ENCODE measurements at regions not wholly inside any gene's neighbourhood (a gene's known extent, or its start where the extent isn't known, plus 50 kb on each side); places are given as distances from the start of the nearest gene placed in this dataset.
"Not testable (repeated sequence)": the region's sequence is repeated elsewhere in the genome, so short reads cannot be mapped to it uniquely, and the experiment has no call there.

DNA sequence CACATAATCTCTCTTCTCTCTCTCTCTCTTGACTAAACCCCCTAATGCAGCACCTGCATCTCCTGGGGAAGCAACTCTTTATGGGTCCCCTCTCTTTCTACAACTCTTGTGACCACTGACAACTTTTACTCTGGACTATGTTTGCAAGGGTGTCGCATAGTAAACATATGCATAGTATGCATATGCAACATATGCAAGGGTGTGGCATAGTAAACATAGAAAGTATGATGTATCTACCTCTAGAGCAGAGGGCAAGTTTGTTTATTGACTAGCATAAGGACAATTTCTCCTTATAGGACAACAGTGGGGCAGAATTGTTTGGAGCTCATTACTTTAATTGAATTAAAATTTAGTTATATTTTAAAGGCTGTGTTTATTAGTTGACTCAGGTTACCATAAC lies 462.5 kb downstream of the AMY1C start:
- Histone ChIP-seq H3K27me3 (ENCODE audit: control insufficient read depth, insufficient read depth, low read length) (no peaks in the 10 kb centered on the region), H3K36me3 (ENCODE audit: control insufficient read depth, insufficient read depth, low read length) (no peaks in the 10 kb centered on the region), H3K4me3 (ENCODE audit: low read depth, low read length) (no peak overlapping the region)
- DNase-seq (ENCODE audit: low read depth): no peak
- TF ChIP-seq, protein P1, sequence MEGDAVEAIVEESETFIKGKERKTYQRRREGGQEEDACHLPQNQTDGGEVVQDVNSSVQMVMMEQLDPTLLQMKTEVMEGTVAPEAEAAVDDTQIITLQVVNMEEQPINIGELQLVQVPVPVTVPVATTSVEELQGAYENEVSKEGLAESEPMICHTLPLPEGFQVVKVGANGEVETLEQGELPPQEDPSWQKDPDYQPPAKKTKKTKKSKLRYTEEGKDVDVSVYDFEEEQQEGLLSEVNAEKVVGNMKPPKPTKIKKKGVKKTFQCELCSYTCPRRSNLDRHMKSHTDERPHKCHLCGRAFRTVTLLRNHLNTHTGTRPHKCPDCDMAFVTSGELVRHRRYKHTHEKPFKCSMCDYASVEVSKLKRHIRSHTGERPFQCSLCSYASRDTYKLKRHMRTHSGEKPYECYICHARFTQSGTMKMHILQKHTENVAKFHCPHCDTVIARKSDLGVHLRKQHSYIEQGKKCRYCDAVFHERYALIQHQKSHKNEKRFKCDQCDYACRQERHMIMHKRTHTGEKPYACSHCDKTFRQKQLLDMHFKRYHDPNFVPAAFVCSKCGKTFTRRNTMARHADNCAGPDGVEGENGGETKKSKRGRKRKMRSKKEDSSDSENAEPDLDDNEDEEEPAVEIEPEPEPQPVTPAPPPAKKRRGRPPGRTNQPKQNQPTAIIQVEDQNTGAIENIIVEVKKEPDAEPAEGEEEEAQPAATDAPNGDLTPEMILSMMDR (IDR thresholded peaks at IDR 0.05; ENCODE audit: insufficient read depth, low read length, poor library complexity, severe bottlenecking): no peak

DNA sequence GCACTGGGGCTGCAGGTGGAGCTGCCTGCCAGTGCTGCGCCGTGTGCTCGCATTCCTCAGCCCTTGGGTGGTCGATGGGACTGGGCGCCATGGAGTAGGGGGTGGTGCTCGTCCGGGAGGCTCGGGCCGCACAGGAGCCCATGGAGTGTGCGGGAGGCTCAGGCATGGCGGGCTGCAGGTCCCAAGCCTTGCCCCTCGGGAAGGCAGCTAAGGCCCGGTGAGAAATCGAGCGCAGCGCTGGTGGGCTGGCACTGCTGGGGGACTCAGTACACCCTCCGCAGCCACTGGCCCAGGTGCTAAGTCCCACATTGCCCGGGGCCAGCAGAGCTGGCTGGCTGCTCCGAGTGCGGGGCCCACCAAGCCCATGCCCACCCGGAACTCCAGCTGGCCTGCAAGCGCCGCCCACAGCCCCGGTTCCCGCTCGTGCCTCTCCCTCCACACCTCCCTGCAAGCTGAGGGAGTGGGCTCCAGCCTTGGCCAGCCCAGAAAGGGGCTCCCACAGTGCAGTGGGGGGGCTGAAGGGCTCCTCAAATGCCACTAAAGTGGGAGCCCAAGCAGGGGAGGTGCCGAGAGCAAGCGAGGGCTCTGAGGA lies 467.8 kb downstream of the AMY1C start:
- H3K4me3 ChIP-seq (ENCODE audit: low read depth, low read length); DNase-seq (ENCODE audit: low read depth); H3K27me3 ChIP-seq (ENCODE audit: control insufficient read depth, insufficient read depth, low read length); H3K36me3 ChIP-seq (ENCODE audit: control insufficient read depth, insufficient read depth, low read length): not testable (repeated sequence)

DNA sequence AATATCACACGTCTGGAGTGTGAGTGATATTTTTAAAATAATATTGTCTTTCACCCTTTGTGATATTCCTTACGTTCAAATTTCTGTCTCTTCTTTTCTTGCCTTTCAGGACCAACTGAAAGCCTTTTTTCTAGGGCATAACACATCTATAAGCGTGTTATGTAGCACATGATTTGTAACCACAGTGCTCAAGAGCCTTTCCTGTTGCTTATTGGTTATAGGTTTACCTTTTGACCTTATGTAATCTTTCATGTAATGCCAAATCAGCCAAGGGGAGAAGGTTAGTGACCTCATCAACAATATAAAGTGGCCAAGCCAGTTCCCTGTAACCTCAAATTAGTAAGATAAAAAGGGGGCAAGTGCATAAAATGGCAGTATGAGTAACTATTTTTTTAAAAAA lies 480.2 kb downstream of the AMY1C start:
- no peak for DNase-seq (ENCODE audit: low read depth)
- Histone ChIP-seq H3K27me3 (ENCODE audit: control insufficient read depth, insufficient read depth, low read length) (no peaks in the 10 kb centered on the region), H3K36me3 (ENCODE audit: control insufficient read depth, insufficient read depth, low read length) (no peaks in the 10 kb centered on the region), H3K4me3 (ENCODE audit: low read depth, low read length) (no peak overlapping the region)
- TF ChIP-seq, protein P1 (IDR thresholded peaks at IDR 0.05; ENCODE audit: insufficient read depth, low read length, poor library complexity, severe bottlenecking): no peak

- Histone ChIP-seq H3K4me3 (ENCODE audit: low read depth, low read length) (no peak overlapping the region), H3K27me3 (ENCODE audit: control insufficient read depth, insufficient read depth, low read length) (no peaks in the 10 kb centered on the region), H3K36me3 (ENCODE audit: control insufficient read depth, insufficient read depth, low read length) (no peaks in the 10 kb centered on the region)
- no peak for DNase-seq (ENCODE audit: low read depth)
- TF ChIP-seq, protein P1 (IDR thresholded peaks at IDR 0.05; ENCODE audit: insufficient read depth, low read length, poor library complexity, severe bottlenecking): no peak
Measured at GRCh38 chr1:104231676-104232075, 482.0 kb downstream of the AMY1C start.

GRCh38 chr1:104235141-104235540 lies 485.4 kb downstream of the AMY1C start:
- no peak for DNase-seq (ENCODE audit: low read depth)
- no peaks in the 10 kb centered on the region for H3K27me3 ChIP-seq (ENCODE audit: control insufficient read depth, insufficient read depth, low read length)
- no peak overlapping the region for H3K4me3 ChIP-seq (ENCODE audit: low read depth, low read length)
- H3K36me3 ChIP-seq (ENCODE audit: control insufficient read depth, insufficient read depth, low read length): no peaks in the 10 kb centered on the region
- TF ChIP-seq, protein P1 (IDR thresholded peaks at IDR 0.05; ENCODE audit: insufficient read depth, low read length, poor library complexity, severe bottlenecking): no peak

DNA sequence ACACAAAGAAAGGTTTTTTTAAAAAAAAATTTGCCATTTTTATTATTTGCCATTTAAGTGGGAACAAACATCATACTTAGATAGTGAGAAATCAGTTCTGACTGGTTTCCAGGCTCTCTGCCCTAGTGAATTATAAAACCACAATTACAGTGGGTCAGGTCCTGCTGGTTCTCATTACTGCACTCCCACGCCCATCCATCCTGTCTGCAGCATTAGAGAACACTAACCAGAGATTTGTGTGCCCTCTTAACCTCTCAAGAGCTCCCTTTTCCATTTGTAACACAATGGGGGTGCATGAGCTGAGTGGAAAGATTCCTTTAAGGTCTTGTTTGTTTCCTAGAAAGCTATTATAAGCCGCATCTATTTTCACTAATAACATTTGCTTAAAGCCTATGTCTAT lies 489.3 kb downstream of the AMY1C start:
- Histone ChIP-seq H3K36me3 (ENCODE audit: control insufficient read depth, insufficient read depth, low read length) (no peaks in the 10 kb centered on the region), H3K27me3 (ENCODE audit: control insufficient read depth, insufficient read depth, low read length) (no peaks in the 10 kb centered on the region), H3K4me3 (ENCODE audit: low read depth, low read length) (no peak overlapping the region)
- DNase-seq (ENCODE audit: low read depth): peak; percentile 2
- TF ChIP-seq, protein P1 (IDR thresholded peaks at IDR 0.05; ENCODE audit: insufficient read depth, low read length, poor library complexity, severe bottlenecking): no peak
